Prostate gland (tissue), 2 donors: ENCODE measurements at regions not wholly inside any gene's neighbourhood (a gene's known extent, or its start where the extent isn't known, plus 50 kb on each side); places are given as distances from the start of the nearest gene placed in this dataset.

Experiments used
- DNase-seq: peaks from one replicate; pipeline ENCODE4 v3.0.0-alpha.2; 2019; ENCODE audit warnings: low spot score
- H3K27ac ChIP-seq, 2 donors: fragments of 200-600 bp; sonication (generic); 2 replicates each; pipeline ENCODE4 v1.5.1; 2017 to 2019
- H3K27me3 ChIP-seq: fragments of 200-600 bp; sonication (generic); replicated peaks from 2 replicates; pipeline ENCODE4 v1.5.1; 2019; ENCODE audit not compliant: insufficient read depth
- H3K36me3 ChIP-seq, 2 donors: fragments of 200-600 bp; sonication (generic); 1 replicate in 1 of 2; 2 replicates in 1 of 2; pipeline versions ENCODE4 v1.5.1 to v1.8.1; 2017 to 2019
- H3K4me1 ChIP-seq: fragments of 200-600 bp; sonication (generic); replicated peaks from 2 replicates; pipeline ENCODE4 v1.5.1; 2019
- H3K4me3 ChIP-seq, 2 donors: fragments of 200-600 bp; sonication (generic); 2 replicates each; pipeline ENCODE4 v1.5.1; 2017 to 2019
- H3K9me3 ChIP-seq: fragments of 200-600 bp; sonication (generic); 2 replicates; pipeline ENCODE4 v1.5.1; 2017
- POLR2A ChIP-seq: fragments of 450-650 bp; IDR thresholded peaks from one replicate; pipeline ENCODE4 v1.6.1; 2016; ENCODE audit warnings: antibody characterized with exemption, mild to moderate bottlenecking
- POLR2AphosphoS5 ChIP-seq: sonication (generic); formaldehyde crosslinking; IDR thresholded peaks from one replicate; pipeline ENCODE4 v1.6.1; 2017; ENCODE audit warnings: antibody characterized with exemption
- WGBS: methylation state at CpG from one replicate; pipeline ENCODE4 v1.1.5; 2018; 5-methylcytosine and 5-hydroxymethylcytosine counted together
- intact Hi-C: fragments of 100-400 bp; cut with DNase I; formaldehyde crosslinking; loops from one replicate; pipeline ENCODE4 v1.14.2; 2022
- TF ChIP-seq, protein P1 (sequence below), 4 experiments: fragments of 200-600 bp in 2 of 4; fragments of 450-650 bp in 2 of 4; sonication (generic) in 2 of 4; IDR thresholded peaks; 1 replicate in 3 of 4; 2 replicates in 1 of 4; pipeline ENCODE4 v1.5.1; 2016 to 2019; ENCODE audit warnings: antibody characterized with exemption in 4 of 4, mild to moderate bottlenecking in 2 of 4, moderate library complexity in 2 of 4

DNA sequence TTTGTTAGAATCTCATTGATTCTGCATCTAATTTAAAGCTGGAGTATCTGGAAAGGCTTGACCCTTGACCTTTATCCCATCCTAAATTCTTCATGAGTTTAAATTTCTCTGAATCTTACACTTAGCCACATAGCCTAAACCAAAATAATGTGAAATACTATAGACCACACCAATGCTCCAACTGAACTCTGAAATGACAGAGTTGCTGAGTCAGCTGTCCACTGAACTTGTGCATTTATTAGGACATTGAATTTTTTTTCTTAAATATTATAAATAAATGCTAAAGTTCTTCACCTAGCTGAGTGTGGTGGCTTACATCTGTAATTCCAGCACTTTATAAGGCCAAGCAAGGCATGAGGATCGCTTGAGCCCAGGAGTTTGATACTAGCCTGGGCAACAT, 390.9 kb upstream of the PFKP start:
- Histone ChIP-seq H3K4me3 (no peak overlapping the region), H3K27me3 (no peaks in the 10 kb centered on the region), H3K36me3 (no peaks in the 10 kb centered on the region), H3K27ac (no peak overlapping the region), H3K4me1 (no peaks in the 10 kb centered on the region), H3K9me3 (no peaks in the 10 kb centered on the region)
- DNase-seq = no peak
- intact Hi-C loops = no loop called here
- no peak for TF ChIP-seq POLR2A
- 96% methylated on average over 1 of the region's 1 CpG for WGBS

DNA sequence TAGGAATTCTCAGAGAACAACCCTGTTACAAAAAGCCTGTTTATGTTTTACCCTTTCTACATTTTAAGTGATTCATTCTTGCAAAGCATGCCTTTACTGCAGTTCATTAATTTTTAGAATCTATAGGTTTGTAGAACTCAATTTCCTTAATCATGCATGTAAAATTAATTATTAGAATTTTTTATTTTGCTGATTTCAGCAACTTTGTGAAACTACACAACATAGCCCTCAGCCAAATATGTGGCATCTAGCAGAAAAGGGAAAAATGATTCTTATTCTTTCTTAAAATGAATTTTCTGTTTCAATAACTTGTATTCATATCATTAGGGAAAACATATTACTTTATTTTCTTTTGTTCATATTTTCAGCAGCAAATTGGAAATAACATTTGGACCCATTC, 392.9 kb upstream of the PFKP start:
- H3K27ac ChIP-seq = no peak overlapping the region
- H3K4me3 ChIP-seq = no peak overlapping the region
- no peaks in the 10 kb centered on the region for H3K4me1 ChIP-seq
- H3K9me3 ChIP-seq = no peaks in the 10 kb centered on the region
- H3K27me3 ChIP-seq = no peaks in the 10 kb centered on the region
- no peak for TF ChIP-seq POLR2A
- TF ChIP-seq, protein P1, sequence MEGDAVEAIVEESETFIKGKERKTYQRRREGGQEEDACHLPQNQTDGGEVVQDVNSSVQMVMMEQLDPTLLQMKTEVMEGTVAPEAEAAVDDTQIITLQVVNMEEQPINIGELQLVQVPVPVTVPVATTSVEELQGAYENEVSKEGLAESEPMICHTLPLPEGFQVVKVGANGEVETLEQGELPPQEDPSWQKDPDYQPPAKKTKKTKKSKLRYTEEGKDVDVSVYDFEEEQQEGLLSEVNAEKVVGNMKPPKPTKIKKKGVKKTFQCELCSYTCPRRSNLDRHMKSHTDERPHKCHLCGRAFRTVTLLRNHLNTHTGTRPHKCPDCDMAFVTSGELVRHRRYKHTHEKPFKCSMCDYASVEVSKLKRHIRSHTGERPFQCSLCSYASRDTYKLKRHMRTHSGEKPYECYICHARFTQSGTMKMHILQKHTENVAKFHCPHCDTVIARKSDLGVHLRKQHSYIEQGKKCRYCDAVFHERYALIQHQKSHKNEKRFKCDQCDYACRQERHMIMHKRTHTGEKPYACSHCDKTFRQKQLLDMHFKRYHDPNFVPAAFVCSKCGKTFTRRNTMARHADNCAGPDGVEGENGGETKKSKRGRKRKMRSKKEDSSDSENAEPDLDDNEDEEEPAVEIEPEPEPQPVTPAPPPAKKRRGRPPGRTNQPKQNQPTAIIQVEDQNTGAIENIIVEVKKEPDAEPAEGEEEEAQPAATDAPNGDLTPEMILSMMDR (IDR thresholded peaks at IDR 0.05) = no peak
- TF ChIP-seq POLR2AphosphoS5 = no peak
- H3K36me3 ChIP-seq = no peaks in the 10 kb centered on the region
- intact Hi-C loops = no loop called here
- DNase-seq = no peak

DNA sequence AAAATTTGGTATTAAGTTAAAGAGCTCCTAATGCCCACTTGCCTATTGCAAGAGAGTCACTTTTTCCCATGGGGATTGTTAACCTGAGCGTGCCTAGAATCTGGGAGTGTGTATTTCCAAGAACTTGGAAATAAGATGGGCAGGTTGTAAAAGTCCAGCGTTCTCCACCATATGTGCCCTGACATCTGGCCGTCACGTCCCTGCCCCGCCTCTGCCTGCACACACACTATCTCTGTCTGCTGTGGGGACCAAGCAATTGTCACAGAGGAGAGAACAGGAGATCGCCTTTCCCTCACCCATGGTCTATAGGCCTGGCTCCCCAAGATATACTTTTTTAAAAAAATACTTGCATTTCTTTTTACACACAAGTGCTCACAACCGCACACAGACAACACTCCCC, 396.5 kb upstream of the PFKP start:
- Histone ChIP-seq H3K4me3 (no peak overlapping the region), H3K36me3 (no peaks in the 10 kb centered on the region), H3K27me3 (no peaks in the 10 kb centered on the region), H3K9me3 (no peaks in the 10 kb centered on the region), H3K27ac (no peak overlapping the region), H3K4me1 (no peaks in the 10 kb centered on the region)
- WGBS = 73% methylated on average over 7 of the region's 7 CpGs
- intact Hi-C loops = no loop called here
- TF ChIP-seq, protein P1 (IDR thresholded peaks at IDR 0.05) = no peak
- TF ChIP-seq POLR2A = no peak
- no peak for TF ChIP-seq POLR2AphosphoS5
- no peak for DNase-seq

DNA sequence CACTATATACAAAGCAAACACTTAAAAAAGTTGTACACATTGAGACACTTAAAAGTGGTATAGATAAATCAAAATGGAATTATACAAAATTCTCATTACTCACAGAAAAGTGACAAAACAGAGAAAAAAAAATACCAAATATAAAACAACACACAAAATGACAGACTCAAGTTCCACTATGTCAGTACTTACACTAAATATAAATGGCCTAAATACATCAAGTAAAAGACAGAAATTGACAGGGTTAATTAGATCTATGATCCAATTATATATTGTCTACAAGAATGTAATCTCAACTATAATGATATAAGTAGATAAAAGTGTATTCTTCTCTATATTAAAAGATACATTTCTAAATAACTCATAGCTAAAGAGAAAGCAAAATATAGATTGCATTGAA, 401.6 kb upstream of the PFKP start:
- Histone ChIP-seq H3K9me3 (no peaks in the 10 kb centered on the region), H3K36me3 (no peaks in the 10 kb centered on the region), H3K4me3 (no peak overlapping the region), H3K27ac (no peak overlapping the region), H3K27me3 (no peaks in the 10 kb centered on the region), H3K4me1 (no peaks in the 10 kb centered on the region)
- TF ChIP-seq POLR2A (no peak), POLR2AphosphoS5 (no peak)
- TF ChIP-seq, protein P1 (IDR thresholded peaks at IDR 0.05) = no peak
- intact Hi-C loops = no loop called here
- DNase-seq = no peak

DNA sequence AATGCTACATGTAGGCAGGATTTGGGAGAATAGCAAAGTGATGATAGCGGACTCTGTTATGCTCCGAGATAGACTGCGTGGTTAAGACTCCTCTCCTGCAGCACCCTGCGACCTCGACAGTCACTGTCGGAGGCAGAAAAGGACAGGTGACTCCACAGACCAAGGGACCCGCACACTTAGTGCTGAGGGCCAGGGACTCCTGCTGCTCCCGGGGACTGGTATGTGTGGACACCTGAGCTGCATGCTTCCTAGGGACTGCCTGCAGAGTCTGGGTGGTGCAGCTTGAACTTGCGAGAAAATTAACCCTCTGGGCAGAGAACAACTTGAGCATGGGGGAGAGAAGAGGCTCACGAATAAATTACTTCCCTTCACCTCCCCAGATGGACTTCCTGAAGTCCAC, 407.1 kb upstream of the PFKP start:
- H3K27me3 ChIP-seq = no peaks in the 10 kb centered on the region
- no peaks in the 10 kb centered on the region for H3K9me3 ChIP-seq
- no peaks in the 10 kb centered on the region for H3K36me3 ChIP-seq
- H3K4me3 ChIP-seq = no peak overlapping the region
- no peak overlapping the region for H3K27ac ChIP-seq
- no peak for DNase-seq
- 59% methylated on average over 10 of the region's 10 CpGs for WGBS
- intact Hi-C loops = no loop called here
- no peaks in the 10 kb centered on the region for H3K4me1 ChIP-seq
- TF ChIP-seq POLR2A = no peak
- TF ChIP-seq, protein P1 (IDR thresholded peaks at IDR 0.05) = no peak
- TF ChIP-seq POLR2AphosphoS5 = no peak
